Fibroblast of lung (primary cell): ENCODE measurements at regions not wholly inside any gene's neighbourhood (a gene's known extent, or its start where the extent isn't known, plus 50 kb on each side); places are given as distances from the start of the nearest gene placed in this dataset.

Source experiments
- DNase-seq, 2 donors: peaks; one replicate each; pipeline versions ENCODE4 v3.0.0 to v3.0.0-alpha.2; 2010; ENCODE audit warnings: low read depth in 2 of 2
- H2AFZ ChIP-seq: 2 replicates; pipeline ENCODE4 v1.5.1; 2012; ENCODE audit warnings: low read length, control low read depth, inconsistent platforms
- H3K27ac ChIP-seq: 2 replicates; pipeline ENCODE4 v1.5.1; 2011; ENCODE audit warnings: low read length, control low read depth; ENCODE audit not compliant: insufficient read depth
- H3K27me3 ChIP-seq: 2 replicates; pipeline ENCODE4 v1.5.1; 2011; ENCODE audit warnings: mild to moderate bottlenecking, low read length; ENCODE audit not compliant: control insufficient read depth, insufficient read depth
- H3K36me3 ChIP-seq: 2 replicates; pipeline ENCODE4 v1.5.1; 2011; ENCODE audit warnings: low read length; ENCODE audit not compliant: control insufficient read depth, insufficient read depth
- H3K4me1 ChIP-seq: 2 replicates; pipeline ENCODE4 v1.5.1; 2011; ENCODE audit warnings: low read length; ENCODE audit not compliant: control insufficient read depth, insufficient read depth; ENCODE audit errors: extremely low read depth
- H3K4me2 ChIP-seq: 2 replicates; pipeline ENCODE4 v1.5.1; 2011; ENCODE audit warnings: low read length, control low read depth; ENCODE audit not compliant: insufficient read depth; ENCODE audit errors: extremely low read depth
- H3K4me3 ChIP-seq, 4 experiments: fragments of 200-600 bp in 1 of 4; sonication (generic) in 1 of 4; replicated peaks in 1 of 4; 2 replicates each; pipeline ENCODE4 v1.5.1; 2011 to 2016; ENCODE audit warnings: low read length in 4 of 4, low read depth in 3 of 4, mild to moderate bottlenecking in 3 of 4, control low read depth in 2 of 4, inconsistent platforms in 1 of 4, mixed read lengths in 1 of 4; ENCODE audit not compliant: insufficient read depth in 1 of 4; ENCODE audit errors: control extremely low read depth in 1 of 4
- H3K79me2 ChIP-seq: 2 replicates; pipeline ENCODE4 v1.5.1; 2012; ENCODE audit warnings: mild to moderate bottlenecking, low read length, inconsistent platforms; ENCODE audit not compliant: control insufficient read depth, insufficient read depth
- H3K9ac ChIP-seq: 2 replicates; pipeline ENCODE4 v1.5.1; 2011; ENCODE audit warnings: mild to moderate bottlenecking, low read length, control low read depth; ENCODE audit not compliant: insufficient read depth
- H3K9me3 ChIP-seq: 2 replicates; pipeline ENCODE4 v1.5.1; 2012; ENCODE audit warnings: low read depth, low read length; ENCODE audit not compliant: control insufficient read depth, insufficient read depth
- H4K20me1 ChIP-seq: 2 replicates; pipeline ENCODE4 v1.5.1; 2011; ENCODE audit warnings: low read length; ENCODE audit not compliant: control insufficient read depth, insufficient read depth; ENCODE audit errors: extremely low read depth
- EZH2 ChIP-seq: IDR thresholded peaks from 2 replicates; pipeline ENCODE4 v1.5.1; 2012; ENCODE audit warnings: low read length, control low read depth, mild to moderate bottlenecking; ENCODE audit errors: missing control alignments
- TF ChIP-seq, protein P1 (sequence below), 2 donors: IDR thresholded peaks in 1 of 2; conservative IDR thresholded peaks in 1 of 2; 1 replicate in 1 of 2; 2 replicates in 1 of 2; pipeline ENCODE4 v1.5.1; 2011 to 2012; ENCODE audit warnings: low read length in 2 of 2, control low read depth in 1 of 2, inconsistent platforms in 1 of 2, low read depth in 1 of 2, mild to moderate bottlenecking in 1 of 2

DNA sequence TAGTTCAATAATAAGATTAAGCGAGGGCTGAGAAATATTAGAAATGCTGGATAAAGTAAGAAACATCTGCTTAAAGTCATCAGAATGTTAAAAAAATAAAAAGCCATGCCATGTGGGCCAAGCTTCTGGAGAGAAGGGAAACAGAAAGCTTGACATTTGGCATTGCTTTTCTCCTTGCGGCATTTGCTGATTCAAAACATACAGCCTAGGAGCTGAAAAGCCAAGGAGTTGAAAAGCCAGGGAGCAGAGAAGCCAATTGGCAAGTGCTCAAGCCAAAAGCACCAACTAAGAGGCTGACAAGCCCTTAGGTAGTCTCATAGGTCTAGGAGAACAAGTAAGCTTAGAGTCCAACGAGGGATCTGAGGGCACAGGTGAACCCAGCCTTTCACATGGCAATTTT lies 754.3 kb downstream of the TLE4 start:
- H3K4me2 ChIP-seq = no peak overlapping the region
- H3K4me3 ChIP-seq = no peak overlapping the region
- DNase-seq = no peak
- H3K27ac ChIP-seq = no peak overlapping the region
- no peaks in the 10 kb centered on the region for H3K4me1 ChIP-seq
- H4K20me1 ChIP-seq = no peaks in the 10 kb centered on the region
- no peak overlapping the region for H3K9ac ChIP-seq
- no peaks in the 10 kb centered on the region for H3K9me3 ChIP-seq
- H3K27me3 ChIP-seq = no peaks in the 10 kb centered on the region
- no peaks in the 10 kb centered on the region for H3K79me2 ChIP-seq
- no peak overlapping the region for H2AFZ ChIP-seq
- no peaks in the 10 kb centered on the region for H3K36me3 ChIP-seq
- TF ChIP-seq EZH2 = no peak
- TF ChIP-seq, protein P1, sequence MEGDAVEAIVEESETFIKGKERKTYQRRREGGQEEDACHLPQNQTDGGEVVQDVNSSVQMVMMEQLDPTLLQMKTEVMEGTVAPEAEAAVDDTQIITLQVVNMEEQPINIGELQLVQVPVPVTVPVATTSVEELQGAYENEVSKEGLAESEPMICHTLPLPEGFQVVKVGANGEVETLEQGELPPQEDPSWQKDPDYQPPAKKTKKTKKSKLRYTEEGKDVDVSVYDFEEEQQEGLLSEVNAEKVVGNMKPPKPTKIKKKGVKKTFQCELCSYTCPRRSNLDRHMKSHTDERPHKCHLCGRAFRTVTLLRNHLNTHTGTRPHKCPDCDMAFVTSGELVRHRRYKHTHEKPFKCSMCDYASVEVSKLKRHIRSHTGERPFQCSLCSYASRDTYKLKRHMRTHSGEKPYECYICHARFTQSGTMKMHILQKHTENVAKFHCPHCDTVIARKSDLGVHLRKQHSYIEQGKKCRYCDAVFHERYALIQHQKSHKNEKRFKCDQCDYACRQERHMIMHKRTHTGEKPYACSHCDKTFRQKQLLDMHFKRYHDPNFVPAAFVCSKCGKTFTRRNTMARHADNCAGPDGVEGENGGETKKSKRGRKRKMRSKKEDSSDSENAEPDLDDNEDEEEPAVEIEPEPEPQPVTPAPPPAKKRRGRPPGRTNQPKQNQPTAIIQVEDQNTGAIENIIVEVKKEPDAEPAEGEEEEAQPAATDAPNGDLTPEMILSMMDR (conservative IDR thresholded peaks at IDR 0.05 in 1 of 2, IDR thresholded peaks at IDR 0.05 in 1 of 2; ENCODE audit: low read depth in 1 of 2, low read length in 2 of 2) = no peak

DNA sequence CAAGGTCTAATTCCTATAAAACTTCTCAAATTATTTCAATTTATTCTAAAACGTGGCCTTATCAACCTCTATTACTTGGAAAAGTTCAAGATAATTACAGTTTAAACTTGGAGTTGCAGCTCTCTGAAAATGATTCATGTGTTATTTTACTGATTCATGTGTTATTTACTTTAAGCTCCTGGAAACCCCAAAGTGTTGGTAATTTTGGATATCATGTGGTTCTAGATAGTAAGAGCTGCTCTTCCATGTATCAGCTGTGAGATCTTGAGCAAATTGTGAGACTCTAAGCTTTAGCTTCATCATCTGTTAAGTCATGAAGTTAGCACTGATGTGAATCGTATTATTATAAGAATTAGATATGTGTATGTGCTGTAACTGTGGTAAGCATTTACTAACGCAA lies 749.2 kb downstream of the TLE4 start:
- Histone ChIP-seq H3K4me1 (no peaks in the 10 kb centered on the region), H3K27me3 (no peaks in the 10 kb centered on the region), H3K27ac (no peak overlapping the region), H3K36me3 (no peaks in the 10 kb centered on the region), H3K4me2 (no peak overlapping the region), H3K79me2 (no peaks in the 10 kb centered on the region), H2AFZ (no peak overlapping the region), H3K4me3 (no peak overlapping the region), H4K20me1 (no peaks in the 10 kb centered on the region), H3K9me3 (no peaks in the 10 kb centered on the region), H3K9ac (no peak overlapping the region)
- no peak for TF ChIP-seq EZH2
- TF ChIP-seq, protein P1 (conservative IDR thresholded peaks at IDR 0.05 in 1 of 2, IDR thresholded peaks at IDR 0.05 in 1 of 2; ENCODE audit: low read depth in 1 of 2, low read length in 2 of 2) = no peak
- peak; percentile 13 to 82 for DNase-seq

DNA sequence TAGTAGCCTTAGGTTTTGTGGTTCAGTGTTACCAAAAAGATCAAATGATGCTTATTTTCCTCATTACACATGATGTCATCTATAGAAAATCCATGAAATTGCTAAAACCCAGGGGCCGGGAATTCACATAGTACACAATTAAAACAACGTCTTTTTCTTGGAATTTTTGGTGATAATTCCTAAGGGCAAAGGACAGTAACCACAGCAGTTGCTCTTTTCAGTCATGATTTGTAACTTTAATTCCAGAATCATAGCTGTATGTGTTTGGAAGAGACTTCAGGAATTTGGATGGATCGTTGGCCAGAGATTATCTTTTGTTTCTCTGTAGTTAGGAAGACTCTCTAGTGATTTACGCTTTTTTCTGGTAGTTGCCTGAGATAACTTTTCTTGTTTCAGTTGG lies 748.7 kb downstream of the TLE4 start:
- Histone ChIP-seq H2AFZ (no peak overlapping the region), H3K4me1 (no peaks in the 10 kb centered on the region), H3K9me3 (no peaks in the 10 kb centered on the region), H3K36me3 (no peaks in the 10 kb centered on the region), H4K20me1 (no peaks in the 10 kb centered on the region), H3K9ac (no peak overlapping the region), H3K4me3 (no peak overlapping the region), H3K79me2 (no peaks in the 10 kb centered on the region), H3K4me2 (no peak overlapping the region), H3K27me3 (no peaks in the 10 kb centered on the region), H3K27ac (no peak overlapping the region)
- peak in 1 of 2 donors; percentile 72 for DNase-seq
- no peak for TF ChIP-seq EZH2
- TF ChIP-seq, protein P1 (conservative IDR thresholded peaks at IDR 0.05 in 1 of 2, IDR thresholded peaks at IDR 0.05 in 1 of 2; ENCODE audit: low read depth in 1 of 2, low read length in 2 of 2) = no peak
